ENCODE measurements at regions not wholly inside any gene's neighbourhood (a gene's known extent, or its start where the extent isn't known, plus 50 kb on each side); places are given as distances from the start of the nearest gene placed in this dataset.

DNA sequence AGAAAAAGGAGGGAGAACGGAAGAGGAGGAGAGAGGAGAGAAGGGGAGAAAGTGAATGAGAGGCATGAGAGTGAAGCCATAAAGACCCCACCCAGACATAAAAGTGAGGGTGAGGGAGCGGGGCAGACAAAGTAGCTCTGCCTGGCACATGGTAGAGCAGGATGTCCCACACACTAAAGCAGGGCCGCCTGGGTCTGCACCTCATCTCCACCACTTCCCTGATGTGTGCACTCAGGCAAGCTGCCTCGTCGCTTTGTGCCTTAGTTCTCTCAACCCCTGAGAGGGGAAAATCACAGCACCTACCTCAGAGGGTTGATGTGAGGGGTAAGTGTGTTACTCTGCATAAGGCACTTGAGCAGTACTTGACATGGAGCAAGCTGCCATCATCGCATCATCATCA lies 488.1 kb downstream of the COG6 start:
- DNase-seq (ENCODE audit: low read depth): no peak
- H3K4me3 ChIP-seq (ENCODE audit: low read depth, low read length): no peak overlapping the region
- TF ChIP-seq POLR2A (IDR thresholded peaks at IDR 0.05; ENCODE audit: extremely low read depth, insufficient read length) (no peak), CTCF (IDR thresholded peaks at IDR 0.05; ENCODE audit: low read depth, low read length) (no peak), MYC (IDR thresholded peaks at IDR 0.05; ENCODE audit: low read depth, low read length) (no peak), MAX (IDR thresholded peaks at IDR 0.05; ENCODE audit: low read depth, low read length) (no peak)

- TF ChIP-seq POLR2A (IDR thresholded peaks at IDR 0.05; ENCODE audit: extremely low read depth, insufficient read length) (no peak), MYC (IDR thresholded peaks at IDR 0.05; ENCODE audit: low read depth, low read length) (no peak), CTCF (IDR thresholded peaks at IDR 0.05; ENCODE audit: low read depth, low read length) (no peak), MAX (IDR thresholded peaks at IDR 0.05; ENCODE audit: low read depth, low read length) (no peak)
- H3K4me3 ChIP-seq (ENCODE audit: low read depth, low read length): no peak overlapping the region
- DNase-seq (ENCODE audit: low read depth): no peak
These were observed 489.7 kb downstream of the COG6 start for GRCh38 chr13:40145139-40145538.

DNA sequence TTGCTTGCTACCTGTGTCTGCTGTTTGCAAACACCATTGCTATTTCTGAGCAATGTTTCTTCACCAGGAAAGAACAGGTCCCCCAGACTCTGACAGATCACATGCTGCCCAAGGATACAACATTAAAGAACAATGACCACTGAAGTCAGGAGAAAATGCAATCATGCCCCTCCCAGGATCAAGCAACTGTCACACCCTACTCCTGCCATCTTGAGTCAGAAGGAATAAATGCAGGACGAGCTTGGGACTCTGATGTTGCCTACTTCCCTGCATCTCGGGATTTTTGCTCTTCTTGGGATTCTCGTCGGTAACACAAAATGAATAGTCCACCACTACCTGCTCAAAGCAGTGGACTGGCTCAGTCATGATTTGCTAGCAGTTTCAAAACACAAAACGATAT lies 490.6 kb downstream of the COG6 start:
- no peak overlapping the region for H3K4me3 ChIP-seq (ENCODE audit: low read depth, low read length)
- no peak for DNase-seq (ENCODE audit: low read depth)
- no peak for TF ChIP-seq MYC (IDR thresholded peaks at IDR 0.05; ENCODE audit: low read depth, low read length)
- TF ChIP-seq POLR2A (IDR thresholded peaks at IDR 0.05; ENCODE audit: extremely low read depth, insufficient read length): no peak

DNA sequence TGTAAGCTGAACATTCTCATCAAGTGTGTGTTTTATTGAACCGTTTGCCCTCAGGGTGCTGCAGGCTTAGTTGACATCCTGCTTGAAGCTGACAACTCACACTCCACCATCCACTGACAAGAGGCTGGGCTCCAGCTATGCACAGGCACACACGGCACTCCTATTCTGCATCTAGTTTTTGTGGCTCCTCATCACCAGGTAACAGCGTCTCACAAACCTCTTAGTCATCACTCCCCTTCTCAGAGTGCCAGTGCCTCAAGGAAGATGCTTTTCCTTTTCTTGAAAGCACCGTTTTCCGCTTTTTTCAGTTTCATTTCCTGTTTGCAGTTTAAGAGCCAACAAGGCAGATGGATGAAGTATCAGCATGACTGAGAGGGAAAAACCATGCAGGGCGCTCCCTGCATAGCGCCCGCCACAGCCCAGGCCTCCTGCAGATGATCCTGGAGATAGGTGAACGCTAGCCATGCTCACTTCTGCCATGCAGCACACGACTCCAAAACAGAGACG lies 491.2 kb downstream of the COG6 start:
- TF ChIP-seq MYC (IDR thresholded peaks at IDR 0.05; ENCODE audit: low read depth, low read length) (no peak), POLR2A (IDR thresholded peaks at IDR 0.05; ENCODE audit: extremely low read depth, insufficient read length) (no peak), MAX (IDR thresholded peaks at IDR 0.05; ENCODE audit: low read depth, low read length) (no peak), CTCF (IDR thresholded peaks at IDR 0.05; ENCODE audit: low read depth, low read length) (no peak)
- no peak for DNase-seq (ENCODE audit: low read depth)
- H3K4me3 ChIP-seq (ENCODE audit: low read depth, low read length): no peak overlapping the region

- no peak overlapping the region for H3K4me3 ChIP-seq (ENCODE audit: low read depth, low read length)
- no peak for DNase-seq (ENCODE audit: low read depth)
- no peak for TF ChIP-seq MAX (IDR thresholded peaks at IDR 0.05; ENCODE audit: low read depth, low read length)
- TF ChIP-seq MYC (IDR thresholded peaks at IDR 0.05; ENCODE audit: low read depth, low read length): no peak
- TF ChIP-seq CTCF (IDR thresholded peaks at IDR 0.05; ENCODE audit: low read depth, low read length): no peak
- no peak for TF ChIP-seq POLR2A (IDR thresholded peaks at IDR 0.05; ENCODE audit: extremely low read depth, insufficient read length)
These were observed 492.6 kb downstream of the COG6 start for GRCh38 chr13:40148101-40148500.

GRCh38 chr13:40148742-40149141 lies 493.3 kb downstream of the COG6 start:
- TF ChIP-seq MAX (IDR thresholded peaks at IDR 0.05; ENCODE audit: low read depth, low read length) (no peak), MYC (IDR thresholded peaks at IDR 0.05; ENCODE audit: low read depth, low read length) (no peak), POLR2A (IDR thresholded peaks at IDR 0.05; ENCODE audit: extremely low read depth, insufficient read length) (no peak), CTCF (IDR thresholded peaks at IDR 0.05; ENCODE audit: low read depth, low read length) (no peak)
- DNase-seq (ENCODE audit: low read depth): no peak
- no peak overlapping the region for H3K4me3 ChIP-seq (ENCODE audit: low read depth, low read length)

Data from NB4 (cell line).